ENCODE measurements at regions not wholly inside any gene's neighbourhood (a gene's known extent, or its start where the extent isn't known, plus 50 kb on each side); places are given as distances from the start of the nearest gene placed in this dataset.
A peak's percentile ranks its signal among the peaks of the same experiment; 100 is the strongest.

DNA sequence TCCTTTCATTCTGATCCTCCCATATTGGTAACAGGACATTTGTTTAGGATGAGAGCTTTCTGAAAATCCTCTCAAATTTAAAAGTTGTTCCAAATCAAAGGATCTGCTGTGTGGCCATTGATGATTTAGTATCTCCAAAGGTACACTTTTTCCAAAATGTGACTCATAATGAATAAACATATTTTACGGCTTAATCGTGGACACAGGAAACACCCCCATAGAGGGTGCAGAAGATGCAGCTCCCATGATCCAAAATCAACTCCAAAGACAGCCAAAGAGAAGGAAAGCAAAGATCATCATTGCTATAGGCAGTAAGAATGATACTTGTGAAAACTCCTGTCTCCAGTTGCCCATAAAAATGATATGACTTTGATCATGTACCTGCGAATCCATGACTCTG, 239.7 kb downstream of the PIK3R1 start:
- no peak for DNase-seq

DNA sequence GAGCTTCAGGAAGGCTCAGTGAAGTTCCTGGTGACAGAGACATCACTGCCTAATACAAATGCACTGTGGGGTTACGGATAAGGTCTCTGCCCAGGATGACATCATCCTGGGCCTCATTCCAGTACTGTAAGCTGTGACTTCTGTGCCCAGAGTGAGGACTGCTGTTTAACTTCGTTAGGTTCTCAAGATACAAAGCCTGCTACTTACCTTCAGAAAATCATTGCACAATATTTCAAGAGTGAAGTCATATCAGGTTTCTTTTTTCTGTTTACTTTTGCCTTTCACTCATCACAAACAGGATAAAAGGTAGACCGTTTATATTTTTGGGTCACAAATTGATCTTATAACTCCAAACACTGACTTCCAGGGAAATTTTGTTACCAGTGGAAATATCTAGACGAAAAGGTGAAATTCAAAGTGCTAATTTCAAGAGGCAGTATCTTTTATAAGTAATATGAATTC, 241.2 kb downstream of the PIK3R1 start:
- DNase-seq: no peak

DNA sequence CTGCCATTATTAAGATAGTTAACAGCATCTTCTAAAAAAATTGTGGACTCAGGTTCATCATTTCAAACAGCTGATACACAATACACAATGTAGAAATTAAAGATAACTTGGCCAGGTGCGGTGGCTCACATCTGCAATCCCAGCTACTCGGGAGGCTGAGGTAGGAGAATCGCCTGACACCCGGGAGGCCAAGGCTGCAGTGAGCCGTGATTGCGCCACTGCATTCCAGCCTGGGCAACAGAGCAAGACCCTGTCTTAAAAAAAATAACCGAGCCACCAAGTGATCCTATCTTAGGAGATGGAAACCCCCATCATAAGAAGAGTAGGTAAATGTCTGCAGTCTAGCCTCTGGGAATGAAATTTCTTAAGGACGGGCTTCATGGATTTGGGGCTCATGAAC, 241.7 kb downstream of the PIK3R1 start:
- no peak for DNase-seq

DNA sequence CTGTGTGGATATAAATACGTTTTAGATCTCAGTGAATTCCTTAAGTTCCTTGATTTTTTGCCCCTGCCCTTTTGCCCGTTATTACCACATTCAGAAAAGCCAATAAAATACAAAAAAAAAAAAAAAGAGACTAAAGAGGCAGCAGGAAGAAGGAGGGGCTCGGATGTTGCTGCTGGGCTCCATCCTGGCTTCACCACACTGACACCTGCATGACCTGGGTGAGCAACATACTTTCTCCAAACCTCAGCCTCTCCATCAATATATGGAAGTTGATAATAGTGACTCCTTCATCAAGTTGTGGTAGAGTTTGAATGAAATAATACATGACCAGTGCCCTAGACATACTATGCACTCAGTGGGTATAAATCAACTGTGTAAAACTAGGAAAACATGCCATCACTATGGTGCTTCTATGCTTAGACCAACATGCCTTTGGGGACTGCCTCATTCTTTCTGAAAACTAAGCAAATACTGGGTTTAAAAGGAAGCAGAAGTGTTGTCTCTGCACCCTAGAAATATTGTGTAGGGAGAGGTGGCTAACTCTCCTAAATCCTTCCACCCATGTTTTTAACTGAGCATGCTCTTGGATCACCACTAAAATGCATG, 243.0 kb downstream of the PIK3R1 start:
- no peak for DNase-seq

DNA sequence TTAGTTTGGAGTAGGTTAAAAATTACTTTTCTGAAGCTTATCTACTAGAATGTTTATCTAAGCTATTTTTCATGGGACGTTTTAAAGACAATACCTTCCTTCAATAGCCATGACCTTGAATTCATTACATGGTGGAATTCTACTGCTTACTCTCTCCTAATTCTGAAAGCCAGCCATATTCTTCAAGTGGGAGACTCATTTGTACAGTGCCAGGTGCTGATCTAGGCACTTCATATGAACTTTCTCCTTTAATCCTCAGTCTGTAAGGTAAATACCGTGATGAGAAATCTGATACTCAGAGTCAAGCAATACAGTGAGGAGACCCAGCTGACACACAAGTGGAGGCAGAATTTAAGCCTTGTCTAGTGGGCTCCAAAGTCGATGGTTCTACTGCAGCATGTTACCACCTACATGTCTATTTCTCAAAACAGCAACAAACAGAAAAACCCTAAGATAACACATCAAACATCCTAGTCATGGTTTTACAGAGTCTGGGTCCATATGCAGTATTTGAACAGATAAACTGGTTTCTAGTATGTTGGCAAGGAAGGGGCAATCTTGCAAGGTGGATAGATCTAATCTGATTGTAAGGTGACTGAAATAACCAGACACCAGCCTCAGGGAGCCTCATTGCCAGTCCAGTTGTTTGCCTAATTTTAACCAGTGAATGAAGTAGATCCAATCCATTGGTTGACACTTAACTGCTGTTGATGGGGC, 243.7 kb downstream of the PIK3R1 start:
- DNase-seq: no peak

DNA sequence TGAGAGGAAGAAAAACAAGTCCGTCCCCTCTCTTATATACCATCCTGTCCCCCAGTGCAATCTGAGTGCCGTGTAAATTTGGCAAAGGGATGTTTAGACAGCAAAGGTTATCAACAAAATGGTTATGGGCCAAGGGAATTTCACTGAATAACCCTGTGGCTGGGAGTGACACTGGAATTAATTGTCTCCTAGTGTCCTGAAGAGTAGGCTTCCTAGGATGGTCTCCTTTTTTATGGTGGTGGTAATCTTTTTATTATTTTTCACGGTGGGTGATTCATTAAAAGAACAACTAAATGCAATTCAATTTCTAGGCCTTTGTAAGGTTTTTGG, 244.2 kb downstream of the PIK3R1 start:
- DNase-seq: no peak

DNA sequence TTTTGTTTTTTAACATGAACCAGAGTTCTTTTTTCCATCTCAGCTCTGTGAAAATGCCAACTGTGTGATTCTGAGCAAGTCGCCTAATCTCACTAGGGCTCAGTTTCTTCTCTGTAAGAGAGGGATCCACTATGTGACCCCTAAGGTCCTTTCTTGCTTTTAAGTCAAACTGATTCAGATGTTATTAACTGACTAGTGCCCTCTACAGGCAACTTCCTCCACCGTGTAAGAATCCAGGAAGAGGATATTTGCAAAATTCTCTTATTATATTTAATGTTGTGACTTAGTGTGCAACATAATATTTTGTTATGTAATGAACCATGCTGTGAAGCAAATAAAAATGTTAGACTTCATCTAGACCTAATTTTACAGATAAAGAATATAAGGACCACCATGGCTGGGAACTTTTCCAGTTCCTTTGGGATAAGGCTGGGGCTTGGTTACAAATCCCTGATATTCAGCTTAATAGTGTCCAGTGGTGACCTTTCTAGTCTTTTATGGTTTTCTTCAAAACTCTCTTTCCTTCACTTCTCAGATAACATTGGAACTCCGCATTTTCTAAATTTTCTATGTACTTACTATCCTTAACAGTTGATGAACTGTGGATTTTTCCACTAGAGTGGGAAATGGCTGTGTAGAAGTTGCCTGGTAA, 244.7 kb downstream of the PIK3R1 start:
- DNase-seq: peak in 1 of 2 experiments; percentile 33

DNA sequence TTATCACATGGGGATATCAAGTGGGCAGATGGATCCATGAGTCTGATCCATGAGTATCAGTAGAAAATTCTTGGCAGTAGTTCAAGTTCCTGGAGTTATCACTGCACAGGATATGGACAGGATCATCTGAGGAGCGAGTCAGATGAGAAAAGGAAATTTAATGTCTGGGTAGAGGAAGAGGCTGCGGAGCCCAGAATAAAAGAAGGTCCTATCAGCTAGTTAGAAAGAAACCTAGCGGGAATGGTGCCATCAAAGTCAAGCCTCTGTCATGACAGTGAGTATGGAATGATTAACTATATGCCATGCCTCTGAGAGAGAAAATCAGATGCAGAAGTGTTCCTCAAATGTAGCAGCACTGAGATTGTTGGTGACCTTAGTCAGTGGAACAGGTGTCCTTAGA, 248.1 kb downstream of the PIK3R1 start:
- DNase-seq: no peak

DNA sequence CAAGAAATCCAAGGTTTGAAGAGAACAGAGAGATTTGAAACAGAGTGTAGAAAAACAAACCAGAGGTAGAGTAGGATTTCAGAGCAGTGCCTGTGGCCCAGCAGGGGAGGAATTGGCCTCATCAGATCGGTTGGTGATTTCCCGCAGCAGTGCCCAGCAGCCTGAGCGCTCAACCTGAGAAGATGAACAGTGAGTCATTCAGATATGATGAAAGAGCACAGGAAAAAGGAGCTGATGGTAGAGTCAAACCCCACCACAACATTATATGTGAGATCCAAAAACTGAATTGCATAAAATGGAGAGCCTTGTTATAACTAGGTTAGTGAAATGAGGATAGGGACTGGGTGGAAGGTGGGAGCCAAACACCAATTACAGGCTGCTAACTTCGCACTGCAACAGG, 248.9 kb downstream of the PIK3R1 start:
- DNase-seq: peak; percentile 68 to 74

DNA sequence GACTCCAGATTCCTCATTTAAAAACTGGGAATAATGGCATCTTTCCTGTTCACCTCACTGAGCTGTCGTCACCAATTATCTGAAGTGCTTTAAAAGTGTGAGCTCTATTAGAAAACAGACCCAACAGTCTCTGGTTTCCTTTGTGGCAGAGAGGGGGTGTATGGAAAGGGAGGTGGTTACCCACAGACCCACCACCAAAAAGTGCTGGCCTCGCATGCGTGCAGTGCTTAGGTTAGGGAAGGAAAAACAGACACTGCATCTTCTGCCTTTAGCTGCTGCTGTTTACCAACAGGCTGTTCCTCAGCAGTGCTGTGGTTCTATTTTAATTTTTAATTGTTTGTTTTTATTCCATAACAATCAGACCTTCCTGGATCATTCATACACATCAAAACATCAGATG, 249.6 kb downstream of the PIK3R1 start:
- DNase-seq: peak; percentile 56 to 60

DNA sequence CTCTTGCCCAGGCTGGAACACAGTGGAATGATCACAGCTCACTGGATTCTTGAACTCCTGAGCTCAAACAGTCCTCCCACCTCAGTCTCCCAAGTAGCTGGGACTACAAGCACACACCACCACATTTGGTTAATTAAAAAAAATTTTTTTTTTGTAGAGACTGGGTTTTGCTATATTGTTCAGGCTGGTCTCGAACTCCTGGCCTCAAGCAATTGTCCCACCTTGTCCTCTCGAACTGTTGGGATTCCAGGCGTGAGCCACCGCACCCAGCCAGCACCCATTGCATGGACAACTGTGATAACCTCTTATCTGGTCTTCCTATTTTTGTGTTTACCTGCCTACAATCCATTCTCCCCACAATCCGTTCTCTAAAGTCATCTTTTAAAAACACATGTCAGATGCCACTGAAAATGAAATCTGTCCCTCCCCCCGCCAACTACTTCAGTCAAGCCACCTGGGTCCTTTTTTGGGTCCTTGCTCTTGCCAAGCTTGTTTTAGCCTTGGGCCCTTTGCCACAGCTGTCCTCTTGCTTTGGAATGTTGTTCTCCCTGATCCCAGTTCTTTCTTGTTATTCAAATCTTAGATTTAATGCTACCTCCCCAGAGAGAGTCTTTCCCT, 250.5 kb downstream of the PIK3R1 start:
- DNase-seq: no peak

DNA sequence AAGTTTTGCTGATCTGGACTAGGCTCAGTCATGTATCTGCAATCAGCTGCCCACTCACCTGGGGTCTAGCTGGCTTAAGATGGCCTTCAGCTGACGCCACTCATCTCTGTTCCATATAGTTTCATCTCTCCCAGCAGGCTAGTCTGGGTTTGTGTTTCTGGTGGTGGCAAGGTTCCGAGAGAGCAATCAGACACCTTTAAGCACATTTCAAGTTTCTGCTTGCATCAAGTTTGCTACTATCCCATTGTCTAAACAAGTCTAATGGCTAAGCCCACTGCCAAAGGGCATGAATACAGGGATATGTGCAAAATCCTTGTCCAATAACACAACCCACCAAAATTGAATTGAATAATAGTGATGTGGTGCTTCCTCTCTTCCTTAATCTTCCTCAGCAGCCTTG, 251.7 kb downstream of the PIK3R1 start:
- no peak for DNase-seq

DNA sequence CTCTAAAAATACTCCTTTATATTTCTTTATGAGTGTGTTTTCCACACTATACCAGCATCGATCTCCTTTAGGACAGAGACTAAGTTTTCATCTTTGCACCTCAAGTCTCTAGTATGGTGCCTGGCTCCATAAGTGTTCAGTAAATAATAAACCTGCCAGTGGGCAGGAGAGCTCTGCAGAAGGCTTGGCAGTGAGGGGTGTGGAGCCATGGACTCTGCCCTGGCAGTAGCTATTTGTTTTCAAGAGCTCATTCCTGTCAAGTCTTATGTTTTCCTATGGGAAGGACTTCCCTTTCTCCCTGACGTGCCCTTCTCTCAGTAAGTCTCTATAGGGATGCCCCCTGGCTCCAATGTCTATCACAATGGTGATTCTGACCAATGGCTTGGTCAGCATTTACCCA, 252.2 kb downstream of the PIK3R1 start:
- no peak for DNase-seq

DNA sequence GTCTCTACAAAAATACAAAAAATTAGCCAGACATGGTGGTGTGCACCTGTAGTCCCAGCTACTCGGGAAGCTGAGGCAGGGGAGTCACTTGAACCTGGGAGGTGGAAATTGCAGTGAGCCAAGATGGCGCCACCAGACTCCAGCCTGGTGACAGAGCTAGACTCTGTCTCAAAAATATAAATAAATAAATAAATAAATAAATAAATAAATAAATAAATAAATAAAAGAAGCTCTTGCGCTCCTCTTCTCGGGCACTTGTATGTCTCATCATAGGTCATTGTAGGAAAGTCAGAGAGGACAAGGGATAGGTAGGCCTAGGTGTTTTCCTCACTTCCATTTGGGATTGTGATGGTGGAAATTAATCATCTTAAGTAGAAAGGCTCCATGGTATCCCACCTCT, 252.8 kb downstream of the PIK3R1 start:
- DNase-seq: no peak

DNA sequence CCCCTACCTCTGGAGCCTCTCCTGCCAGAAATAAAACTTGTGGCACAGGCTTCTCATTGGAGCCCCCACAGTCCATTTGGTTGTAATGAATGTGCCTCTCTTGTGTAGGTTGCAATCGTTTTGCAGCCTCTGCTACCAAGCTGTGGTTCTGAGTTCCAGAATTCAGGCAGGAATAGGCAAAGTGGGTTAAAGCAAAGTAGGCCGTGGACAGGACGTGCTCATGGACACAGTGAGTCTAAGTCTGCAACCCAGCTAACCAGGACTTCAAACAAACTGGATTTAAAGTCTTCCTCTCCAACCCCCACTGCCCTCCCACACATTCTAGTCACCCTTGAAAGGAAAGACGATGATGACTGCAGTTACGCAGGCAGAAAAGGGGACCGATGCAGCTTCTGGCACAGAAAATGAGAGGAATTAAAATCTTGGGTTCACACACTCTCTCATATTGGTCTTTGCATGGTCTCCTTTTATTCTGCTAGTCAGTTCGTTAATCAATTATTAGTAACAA, 260.0 kb downstream of the PIK3R1 start:
- DNase-seq: no peak

DNA sequence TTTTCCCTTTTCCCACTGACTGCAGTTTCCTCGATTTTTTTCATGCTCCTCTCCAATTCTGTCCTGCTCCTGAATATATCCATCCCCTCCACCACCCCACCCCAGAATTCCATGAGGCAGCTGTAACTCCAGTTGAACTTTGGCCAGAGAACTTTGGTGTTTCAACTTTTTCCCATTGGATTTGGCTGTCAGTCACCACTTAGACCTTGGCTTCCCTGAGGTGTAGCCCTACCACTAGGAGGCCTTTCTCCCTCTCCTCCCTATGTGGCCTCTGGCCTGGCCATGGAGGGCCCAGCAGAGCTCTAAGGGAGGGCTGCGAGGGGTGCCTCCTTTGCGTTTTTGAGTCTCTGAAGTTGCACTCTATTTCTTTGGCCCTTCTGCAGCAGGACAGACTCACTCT, 261.3 kb downstream of the PIK3R1 start:
- no peak for DNase-seq

DNA sequence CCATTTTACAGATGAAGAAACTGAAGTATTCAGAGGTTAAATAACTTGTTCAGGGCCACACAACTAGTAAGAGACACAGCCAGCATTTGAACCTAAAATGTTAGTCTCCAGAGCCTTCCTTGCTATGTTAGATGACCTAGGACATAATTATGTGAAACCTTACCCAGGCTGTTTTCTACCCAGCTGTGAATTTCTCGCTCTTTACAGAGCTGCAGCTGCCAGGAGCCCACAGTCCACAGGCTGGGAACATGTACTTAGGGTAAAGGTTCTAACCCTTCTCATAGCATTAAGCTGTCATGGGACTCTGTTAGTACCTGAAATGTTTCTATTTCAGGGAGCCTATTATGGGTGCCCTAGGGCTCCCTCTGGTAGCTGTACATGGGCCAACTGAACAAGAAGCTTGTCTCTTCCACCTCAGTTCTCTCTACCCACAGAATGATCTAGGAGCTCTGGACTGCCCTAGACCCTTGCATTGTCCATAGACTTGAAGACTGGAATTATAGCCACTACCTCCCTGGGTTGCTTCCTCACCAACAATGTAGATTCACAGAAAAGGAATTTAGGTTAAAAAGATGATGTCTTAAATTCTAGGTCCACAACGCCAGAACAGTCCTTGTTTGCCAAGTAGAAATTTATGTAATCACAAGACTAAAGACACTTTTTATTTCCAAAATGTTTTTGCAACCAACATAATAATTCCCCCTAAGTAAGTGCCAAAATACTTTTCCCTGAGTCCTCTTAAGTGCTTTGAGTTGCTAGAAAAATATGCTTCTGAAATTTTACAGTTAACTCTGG, 262.9 kb downstream of the PIK3R1 start:
- DNase-seq: no peak

DNA sequence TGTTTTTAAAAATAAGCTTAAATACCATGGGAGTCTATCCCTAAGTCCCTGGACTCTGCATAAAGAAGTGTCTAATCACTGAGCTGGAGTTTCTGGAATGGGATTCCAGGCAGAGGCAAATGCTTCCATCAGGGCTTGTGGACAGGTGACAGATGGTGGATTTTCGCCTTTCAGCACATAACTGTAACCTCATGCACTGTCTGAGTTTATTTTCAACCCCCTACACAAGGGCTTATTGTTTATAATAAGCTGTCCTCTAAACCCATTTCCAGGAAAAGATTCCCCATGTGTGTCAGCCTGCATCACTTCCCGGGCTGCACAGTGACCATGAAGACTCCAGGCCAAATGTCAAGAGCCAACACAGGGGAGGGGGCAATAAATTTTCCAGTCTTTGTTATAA, 264.0 kb downstream of the PIK3R1 start:
- no peak for DNase-seq

DNA sequence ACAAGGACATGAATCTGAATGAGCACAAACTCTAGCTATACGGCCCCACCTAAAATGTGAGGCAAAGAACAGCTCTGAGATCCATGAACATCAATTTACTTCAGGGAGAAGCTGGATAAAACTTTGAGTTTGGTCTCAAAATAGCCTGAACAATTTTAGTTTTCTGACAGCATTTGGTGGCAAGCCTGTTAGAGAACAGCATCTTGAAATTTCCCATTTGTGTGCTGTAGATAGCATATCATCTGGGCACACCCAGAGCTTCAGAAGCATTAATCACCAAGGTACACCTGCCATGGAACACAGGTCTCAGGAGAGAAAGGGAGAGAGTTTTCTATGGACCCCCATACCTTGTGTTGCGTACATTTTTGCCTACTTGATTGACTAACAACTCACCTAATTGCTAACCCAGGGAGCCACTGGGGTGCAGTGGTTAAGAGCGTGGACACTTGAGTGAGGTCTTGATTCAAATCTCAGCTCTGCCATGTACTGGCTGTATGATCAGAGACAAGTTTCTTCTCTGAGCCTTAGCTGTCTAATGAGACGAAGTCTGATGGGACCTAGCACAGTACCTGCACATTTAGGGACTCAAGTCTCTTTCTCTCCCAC, 264.9 kb downstream of the PIK3R1 start:
- DNase-seq: no peak

DNA sequence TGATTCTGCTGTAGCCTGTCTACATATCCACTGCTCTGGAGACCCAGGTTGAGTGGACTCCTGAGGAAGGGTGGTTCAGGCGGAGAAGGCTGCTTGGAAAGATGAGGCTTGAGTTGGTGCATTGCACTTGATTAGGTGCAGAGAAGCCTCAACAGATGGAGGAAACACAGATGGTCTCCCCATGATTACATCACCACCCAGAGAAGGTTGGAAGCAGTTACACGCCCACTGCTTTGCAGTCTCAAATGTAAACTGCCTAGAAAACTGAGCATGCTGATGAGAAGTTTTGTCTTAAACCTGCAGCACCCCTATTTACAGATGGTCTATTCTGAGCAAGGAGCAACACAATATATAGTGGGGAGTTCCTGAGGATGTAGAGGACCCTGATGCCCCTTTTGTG, 266.6 kb downstream of the PIK3R1 start:
- DNase-seq: no peak

DNA sequence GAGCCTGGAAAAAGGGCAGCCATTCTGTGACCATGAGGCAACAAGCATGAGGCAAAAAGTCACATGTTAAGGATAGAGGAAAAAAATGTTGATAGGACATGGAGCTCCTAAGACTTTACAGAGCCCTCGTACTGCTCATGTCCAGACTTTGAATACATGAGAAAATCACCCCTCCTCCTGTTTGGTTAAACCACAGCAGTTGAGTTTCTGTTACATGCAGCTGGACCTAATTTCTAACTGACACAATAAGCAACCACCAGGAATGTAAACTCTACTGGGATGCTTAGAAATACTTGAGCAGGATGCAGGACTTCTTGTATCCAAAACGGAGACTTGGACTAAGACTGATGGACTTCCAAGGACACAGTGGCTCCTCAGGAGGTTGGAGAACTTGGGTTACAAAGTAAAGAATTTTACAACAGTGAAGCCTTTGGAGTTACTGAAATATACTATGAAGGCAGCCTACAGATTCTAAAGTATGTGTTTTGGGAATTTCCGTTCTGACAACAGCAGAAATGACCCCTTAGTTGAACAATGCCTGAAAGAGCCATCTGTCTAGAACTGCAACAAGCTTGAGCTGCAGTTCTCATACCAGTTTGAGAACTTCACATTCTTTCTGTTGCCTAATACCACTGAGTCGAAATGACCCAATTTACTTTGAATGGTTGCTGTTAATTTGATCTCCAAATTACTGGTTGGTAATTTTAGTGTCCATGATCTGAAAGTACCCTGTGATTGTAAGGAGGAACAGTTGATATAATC, 268.9 kb downstream of the PIK3R1 start:
- no peak for DNase-seq

DNA sequence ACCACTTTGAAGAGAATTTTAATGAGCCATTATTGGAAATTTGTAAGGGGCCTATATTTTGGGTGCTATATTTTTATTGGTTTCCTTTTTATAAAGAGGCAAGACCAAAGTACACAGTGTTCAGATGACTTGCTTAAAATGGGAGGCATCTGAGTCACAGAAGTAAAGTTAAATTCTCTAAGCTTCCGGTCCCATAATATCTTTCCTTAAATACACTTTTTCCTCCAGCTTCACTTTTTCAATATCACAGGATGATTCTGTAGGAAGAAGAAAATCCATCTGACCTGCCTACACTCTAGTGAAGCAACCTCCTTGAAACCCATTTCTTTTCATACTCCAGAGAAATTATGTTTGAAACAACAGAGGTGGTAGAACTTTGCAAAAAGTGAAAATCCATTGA, 274.0 kb downstream of the PIK3R1 start:
- DNase-seq: no peak
